Ishikawa (cell line): ENCODE measurements at regions not wholly inside any gene's neighbourhood (a gene's known extent, or its start where the extent isn't known, plus 50 kb on each side); places are given as distances from the start of the nearest gene placed in this dataset.

Source experiments
- CEBPB ChIP-seq: IDR thresholded peaks from 2 replicates; pipeline ENCODE4 v1.6.1; 2012
- CREB1 ChIP-seq: IDR thresholded peaks from 2 replicates; pipeline ENCODE4 v1.6.1; 2012; ENCODE audit warnings: low read depth
- EGR1 ChIP-seq: IDR thresholded peaks from 2 replicates; pipeline ENCODE4 v1.6.1; 2012
- EP300 ChIP-seq: IDR thresholded peaks from 2 replicates; pipeline ENCODE4 v1.6.1; 2012; ENCODE audit warnings: borderline replicate concordance
- FOXM1 ChIP-seq: IDR thresholded peaks from 2 replicates; pipeline ENCODE4 v1.6.1; 2012; ENCODE audit warnings: low read depth, borderline replicate concordance
- NFIC ChIP-seq: IDR thresholded peaks from 2 replicates; pipeline ENCODE4 v1.6.1; 2012
- RAD21 ChIP-seq: IDR thresholded peaks from 2 replicates; pipeline ENCODE4 v1.6.1; 2012; ENCODE audit warnings: low read depth
- TAF1 ChIP-seq: IDR thresholded peaks from 2 replicates; pipeline ENCODE4 v1.6.1; 2012; ENCODE audit warnings: low read depth, mild to moderate bottlenecking
- TCF12 ChIP-seq: IDR thresholded peaks from 2 replicates; pipeline ENCODE4 v1.6.1; 2012; ENCODE audit warnings: low read depth
- TEAD4 ChIP-seq: IDR thresholded peaks from 2 replicates; pipeline ENCODE4 v1.6.1; 2012
- YY1 ChIP-seq: IDR thresholded peaks from 2 replicates; pipeline ENCODE4 v1.6.1; 2012; ENCODE audit warnings: low read depth
- ZBTB7A ChIP-seq: IDR thresholded peaks from 2 replicates; pipeline ENCODE4 v1.6.1; 2012; ENCODE audit warnings: low read depth
- TF ChIP-seq, protein P1 (sequence below): IDR thresholded peaks from 2 replicates; pipeline ENCODE4 v1.6.1; 2012
- TF ChIP-seq, protein P2 (sequence below): IDR thresholded peaks from 2 replicates; pipeline ENCODE4 v1.6.1; 2012
- TF ChIP-seq, protein P3 (sequence below): IDR thresholded peaks from 2 replicates; pipeline ENCODE4 v1.6.1; 2012; ENCODE audit warnings: low read depth, mild to moderate bottlenecking

DNA sequence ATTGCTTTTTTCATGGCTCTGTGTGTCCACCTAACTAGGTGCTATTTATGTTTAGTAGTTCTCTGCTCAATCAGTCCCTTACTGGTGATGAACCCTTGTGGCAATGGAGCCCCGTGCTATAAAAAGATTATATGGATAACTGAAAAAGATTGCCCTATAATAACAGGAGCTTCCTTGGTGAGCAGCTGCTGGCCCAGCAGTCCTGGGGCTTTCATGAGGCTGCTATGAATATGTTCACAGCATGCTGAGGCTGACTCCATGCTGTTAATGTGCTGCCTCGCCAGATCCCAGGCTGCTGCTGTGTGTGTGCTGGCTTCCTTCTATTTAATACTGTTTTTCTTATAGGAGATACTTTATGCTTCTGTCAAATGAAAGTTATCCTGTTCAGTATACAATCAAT, 357.5 kb downstream of the TAF11L14 start:
- TF ChIP-seq, protein P1, sequence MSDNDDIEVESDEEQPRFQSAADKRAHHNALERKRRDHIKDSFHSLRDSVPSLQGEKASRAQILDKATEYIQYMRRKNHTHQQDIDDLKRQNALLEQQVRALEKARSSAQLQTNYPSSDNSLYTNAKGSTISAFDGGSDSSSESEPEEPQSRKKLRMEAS: no peak
- TF ChIP-seq, protein P2, sequence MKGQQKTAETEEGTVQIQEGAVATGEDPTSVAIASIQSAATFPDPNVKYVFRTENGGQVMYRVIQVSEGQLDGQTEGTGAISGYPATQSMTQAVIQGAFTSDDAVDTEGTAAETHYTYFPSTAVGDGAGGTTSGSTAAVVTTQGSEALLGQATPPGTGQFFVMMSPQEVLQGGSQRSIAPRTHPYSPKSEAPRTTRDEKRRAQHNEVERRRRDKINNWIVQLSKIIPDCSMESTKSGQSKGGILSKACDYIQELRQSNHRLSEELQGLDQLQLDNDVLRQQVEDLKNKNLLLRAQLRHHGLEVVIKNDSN: no peak
- TF ChIP-seq CEBPB: no peak
- no peak for TF ChIP-seq FOXM1
- no peak for TF ChIP-seq CREB1

DNA sequence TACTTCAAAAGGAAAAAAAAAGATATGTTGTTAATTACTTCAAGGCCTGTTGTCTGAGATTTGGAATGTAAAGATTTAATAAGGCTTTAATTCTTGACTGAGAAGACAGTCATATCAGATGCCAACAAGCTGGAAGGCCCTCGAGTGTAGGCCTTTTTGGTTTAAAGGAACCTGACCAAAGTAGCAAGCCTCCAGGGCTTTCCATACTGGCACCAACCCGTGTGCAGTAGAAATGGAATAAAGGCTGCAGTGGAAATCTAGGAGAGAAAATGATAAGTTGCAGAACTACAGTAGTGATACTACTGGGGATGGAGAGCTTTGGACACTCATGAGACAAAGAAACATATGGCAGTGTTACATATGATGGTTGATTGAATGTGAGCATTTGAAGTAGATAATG, 358.0 kb downstream of the TAF11L14 start:
- TF ChIP-seq TAF1 (no peak), CREB1 (no peak), RAD21 (no peak), TCF12 (no peak)
- TF ChIP-seq, protein P2: no peak

DNA sequence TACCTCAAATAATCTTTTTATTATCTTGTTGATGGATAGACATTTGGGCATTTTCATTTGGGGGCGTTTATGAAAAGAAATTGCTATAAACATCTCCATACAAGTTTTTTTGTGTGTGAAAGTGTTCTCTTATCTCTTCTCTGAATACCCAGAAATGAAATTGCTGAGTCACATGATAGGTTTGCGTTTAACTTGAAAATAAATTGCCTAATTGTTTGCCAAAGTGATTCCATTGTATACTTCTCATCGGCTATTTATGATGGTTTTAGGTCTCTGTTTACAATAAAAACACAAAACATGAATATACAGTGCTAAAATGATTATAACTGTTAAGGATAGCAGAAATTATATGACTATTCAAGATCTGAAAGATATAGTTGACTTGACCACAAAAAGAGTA, 361.7 kb downstream of the TAF11L14 start:
- TF ChIP-seq, protein P3, sequence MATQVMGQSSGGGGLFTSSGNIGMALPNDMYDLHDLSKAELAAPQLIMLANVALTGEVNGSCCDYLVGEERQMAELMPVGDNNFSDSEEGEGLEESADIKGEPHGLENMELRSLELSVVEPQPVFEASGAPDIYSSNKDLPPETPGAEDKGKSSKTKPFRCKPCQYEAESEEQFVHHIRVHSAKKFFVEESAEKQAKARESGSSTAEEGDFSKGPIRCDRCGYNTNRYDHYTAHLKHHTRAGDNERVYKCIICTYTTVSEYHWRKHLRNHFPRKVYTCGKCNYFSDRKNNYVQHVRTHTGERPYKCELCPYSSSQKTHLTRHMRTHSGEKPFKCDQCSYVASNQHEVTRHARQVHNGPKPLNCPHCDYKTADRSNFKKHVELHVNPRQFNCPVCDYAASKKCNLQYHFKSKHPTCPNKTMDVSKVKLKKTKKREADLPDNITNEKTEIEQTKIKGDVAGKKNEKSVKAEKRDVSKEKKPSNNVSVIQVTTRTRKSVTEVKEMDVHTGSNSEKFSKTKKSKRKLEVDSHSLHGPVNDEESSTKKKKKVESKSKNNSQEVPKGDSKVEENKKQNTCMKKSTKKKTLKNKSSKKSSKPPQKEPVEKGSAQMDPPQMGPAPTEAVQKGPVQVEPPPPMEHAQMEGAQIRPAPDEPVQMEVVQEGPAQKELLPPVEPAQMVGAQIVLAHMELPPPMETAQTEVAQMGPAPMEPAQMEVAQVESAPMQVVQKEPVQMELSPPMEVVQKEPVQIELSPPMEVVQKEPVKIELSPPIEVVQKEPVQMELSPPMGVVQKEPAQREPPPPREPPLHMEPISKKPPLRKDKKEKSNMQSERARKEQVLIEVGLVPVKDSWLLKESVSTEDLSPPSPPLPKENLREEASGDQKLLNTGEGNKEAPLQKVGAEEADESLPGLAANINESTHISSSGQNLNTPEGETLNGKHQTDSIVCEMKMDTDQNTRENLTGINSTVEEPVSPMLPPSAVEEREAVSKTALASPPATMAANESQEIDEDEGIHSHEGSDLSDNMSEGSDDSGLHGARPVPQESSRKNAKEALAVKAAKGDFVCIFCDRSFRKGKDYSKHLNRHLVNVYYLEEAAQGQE: no peak
- TF ChIP-seq CEBPB: no peak
- no peak for TF ChIP-seq TCF12
- no peak for TF ChIP-seq FOXM1

DNA sequence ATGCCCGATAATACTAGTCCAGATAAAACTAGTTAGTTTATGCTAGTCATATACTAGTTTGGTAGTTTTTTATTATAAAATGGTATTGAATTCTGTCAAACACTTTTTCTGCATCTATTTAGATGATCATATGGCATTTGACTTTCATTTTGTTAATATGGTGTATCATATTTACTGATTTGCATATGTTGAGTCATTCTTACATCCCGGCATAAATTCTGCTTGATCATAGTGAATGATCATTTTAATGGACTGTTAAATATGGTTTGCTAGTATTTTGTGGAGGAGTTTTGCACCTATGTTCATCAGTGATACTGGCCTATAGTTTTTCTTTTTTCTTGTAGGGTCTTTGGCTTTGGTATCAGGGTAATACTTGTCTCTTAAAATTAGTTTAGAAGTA, 365.6 kb downstream of the TAF11L14 start:
- TF ChIP-seq CREB1 (no peak), TCF12 (no peak), CEBPB (no peak), FOXM1 (no peak), YY1 (no peak)

DNA sequence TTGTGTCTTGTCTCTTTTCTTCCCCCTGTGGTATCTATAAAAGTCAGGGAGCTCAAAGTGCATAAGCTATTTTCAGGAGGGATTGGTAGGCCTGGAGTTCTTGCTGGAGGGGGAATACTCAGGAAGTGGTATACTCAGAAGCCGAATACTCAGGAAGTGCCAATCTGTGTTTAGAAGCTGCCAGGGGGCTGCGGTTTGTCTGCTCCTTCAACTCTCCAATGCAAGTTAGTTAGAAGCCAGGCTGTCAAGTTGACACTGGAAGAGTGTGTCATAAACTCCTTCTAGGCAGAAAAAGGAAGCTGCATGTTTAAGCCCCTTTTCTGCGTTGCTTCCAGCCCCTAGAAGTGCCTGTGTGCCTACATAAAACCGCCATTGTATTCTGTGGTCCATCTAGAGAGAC, 366.5 kb downstream of the TAF11L14 start:
- TF ChIP-seq EGR1: no peak

DNA sequence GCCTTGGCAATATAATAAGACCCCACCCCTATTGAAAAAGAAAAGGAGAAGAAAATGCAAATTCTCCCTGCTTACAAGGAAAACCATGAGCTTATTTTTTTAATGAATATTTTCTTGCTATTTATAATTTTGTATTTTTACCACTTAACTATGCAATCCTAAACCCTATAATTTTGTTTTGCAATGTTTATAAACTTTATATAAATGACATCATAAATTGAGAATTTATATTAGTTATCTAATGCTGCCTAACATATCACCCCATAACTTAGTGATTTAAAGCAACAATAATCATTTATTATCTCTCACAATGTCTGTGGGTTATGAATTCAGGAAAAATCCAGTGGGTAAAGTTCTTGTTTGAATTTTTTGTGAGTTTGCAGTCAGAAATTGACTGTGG, 369.1 kb downstream of the TAF11L14 start:
- TF ChIP-seq, protein P2: no peak
- no peak for TF ChIP-seq CREB1
- no peak for TF ChIP-seq TAF1
- TF ChIP-seq EGR1: no peak
- TF ChIP-seq, protein P1: no peak
- no peak for TF ChIP-seq RAD21
- no peak for TF ChIP-seq TEAD4
- TF ChIP-seq YY1: no peak
- no peak for TF ChIP-seq CEBPB
- no peak for TF ChIP-seq ZBTB7A
- no peak for TF ChIP-seq FOXM1
- no peak for TF ChIP-seq NFIC
- no peak for TF ChIP-seq TCF12
- TF ChIP-seq EP300: no peak
- TF ChIP-seq, protein P3: no peak

DNA sequence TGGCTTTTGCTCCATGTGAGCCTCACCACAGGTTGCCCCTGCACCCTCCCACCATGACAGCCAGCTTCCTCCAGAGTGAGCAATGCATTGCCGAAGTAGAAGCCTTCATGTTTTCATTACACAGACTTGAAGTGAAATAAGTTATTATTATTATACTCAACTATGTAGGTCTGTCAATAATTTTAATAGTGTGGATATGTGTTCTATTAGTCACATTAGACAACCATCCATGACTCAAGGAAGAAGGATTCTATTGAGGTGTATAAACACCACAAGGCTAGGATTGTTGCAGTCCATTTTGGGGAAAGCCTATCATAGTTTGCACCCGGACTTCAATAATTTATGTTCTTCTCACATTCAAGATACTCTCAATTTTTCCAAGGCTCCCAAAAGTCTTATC, 369.5 kb downstream of the TAF11L14 start:
- TF ChIP-seq FOXM1 (no peak), EP300 (no peak), TAF1 (no peak), CREB1 (no peak), TEAD4 (no peak), CEBPB (no peak), TCF12 (no peak), EGR1 (no peak), ZBTB7A (no peak), RAD21 (no peak), YY1 (no peak)
- TF ChIP-seq, protein P3: no peak
- TF ChIP-seq, protein P1: no peak
